HG03060 (cell line): ENCODE measurements at regions not wholly inside any gene's neighbourhood (a gene's known extent, or its start where the extent isn't known, plus 50 kb on each side); places are given as distances from the start of the nearest gene placed in this dataset.

ENCODE experiments used
- ATAC-seq: cut with Tn5 transposase; IDR thresholded peaks from one replicate; pipeline ENCODE4 v1.9.1; 2021; ENCODE audit warnings: low read depth, moderate number of reproducible peaks; ENCODE audit not compliant: unreplicated experiment

- no peak for ATAC-seq
Measured at GRCh38 chr10:107924458-107924857, 760.0 kb upstream of the SORCS1 start.

- ATAC-seq: no peak
Measured at GRCh38 chr10:107919626-107920235, 755.2 kb upstream of the SORCS1 start.

GRCh38 chr10:107918171-107918570 lies 753.7 kb upstream of the SORCS1 start:
- no peak for ATAC-seq

- no peak for ATAC-seq
Measured at GRCh38 chr10:107915215-107915610, 750.7 kb upstream of the SORCS1 start.

GRCh38 chr10:107914450-107915214 lies 750.1 kb upstream of the SORCS1 start:
- ATAC-seq: no peak

GRCh38 chr10:107913317-107914294 lies 749.1 kb upstream of the SORCS1 start:
- no peak for ATAC-seq

- ATAC-seq: no peak
Measured at GRCh38 chr10:107901076-107901475, 736.6 kb upstream of the SORCS1 start.

GRCh38 chr10:107900131-107900530 lies 735.6 kb upstream of the SORCS1 start:
- no peak for ATAC-seq

- no peak for ATAC-seq
Measured at GRCh38 chr10:107899502-107900062, 735.1 kb upstream of the SORCS1 start.

GRCh38 chr10:107899075-107899474 lies 734.6 kb upstream of the SORCS1 start:
- no peak for ATAC-seq

GRCh38 chr10:107898392-107898791 lies 733.9 kb upstream of the SORCS1 start:
- no peak for ATAC-seq

- no peak for ATAC-seq
Measured at GRCh38 chr10:107894516-107894915, 730.0 kb upstream of the SORCS1 start.

- no peak for ATAC-seq
Measured at GRCh38 chr10:107889105-107889504, 724.6 kb upstream of the SORCS1 start.

- no peak for ATAC-seq
Measured at GRCh38 chr10:107880185-107880584, 715.7 kb upstream of the SORCS1 start.

GRCh38 chr10:107873007-107873406 lies 708.5 kb upstream of the SORCS1 start:
- no peak for ATAC-seq

- ATAC-seq: no peak
Measured at GRCh38 chr10:107865691-107866090, 701.2 kb upstream of the SORCS1 start.

- no peak for ATAC-seq
Measured at GRCh38 chr10:107859065-107859464, 694.6 kb upstream of the SORCS1 start.

- no peak for ATAC-seq
Measured at GRCh38 chr10:107856047-107856315, 691.5 kb upstream of the SORCS1 start.

- no peak for ATAC-seq
Measured at GRCh38 chr10:107855301-107856046, 691.0 kb upstream of the SORCS1 start.

- no peak for ATAC-seq
Measured at GRCh38 chr10:107848726-107849360, 684.3 kb upstream of the SORCS1 start.
